GM23338 (cell line): ENCODE measurements at regions not wholly inside any gene's neighbourhood (a gene's known extent, or its start where the extent isn't known, plus 50 kb on each side); places are given as distances from the start of the nearest gene placed in this dataset.

Experiments
- ATAC-seq: fragments of 200-7000 bp; cut with Tn5 transposase; 3 replicates; pipeline ENCODE4 v1.9.1; 2020
- DNase-seq: peaks from one replicate; pipeline ENCODE4 v3.0.0-alpha.2; 2015; ENCODE audit warnings: low spot score
- H2AFZ ChIP-seq: fragments of 200-600 bp; sonication (generic); 2 replicates; pipeline ENCODE4 v1.8.0; 2016; ENCODE audit warnings: antibody characterized with exemption, mild to moderate bottlenecking, moderate library complexity
- H3F3A ChIP-seq: fragments of 200-600 bp; sonication (generic); replicated peaks from 2 replicates; pipeline ENCODE4 v1.8.0; 2017; ENCODE audit warnings: antibody characterized with exemption, mixed run types, low read depth
- H3K27ac ChIP-seq: fragments of 200-600 bp; sonication (generic); 2 replicates; pipeline ENCODE4 v1.6.1; 2016; ENCODE audit warnings: low read depth
- H3K27me3 ChIP-seq: fragments of 200-600 bp; sonication (generic); 2 replicates; pipeline ENCODE4 v1.8.0; 2016; ENCODE audit warnings: mild to moderate bottlenecking, mixed run types, moderate library complexity; ENCODE audit not compliant: insufficient read depth
- H3K36me3 ChIP-seq: fragments of 200-600 bp; sonication (generic); 2 replicates; pipeline ENCODE4 v1.8.0; 2016; ENCODE audit warnings: mild to moderate bottlenecking; ENCODE audit not compliant: insufficient read depth
- H3K4me1 ChIP-seq: fragments of 200-600 bp; sonication (generic); 2 replicates; pipeline ENCODE4 v1.8.0; 2016; ENCODE audit warnings: mild to moderate bottlenecking, moderate library complexity; ENCODE audit not compliant: insufficient read depth
- H3K4me2 ChIP-seq: fragments of 200-600 bp; sonication (generic); 2 replicates; pipeline ENCODE4 v1.7.1; 2017; ENCODE audit warnings: mixed run types
- H3K4me3 ChIP-seq: fragments of 200-600 bp; sonication (generic); 2 replicates; pipeline ENCODE4 v1.6.1; 2016; ENCODE audit warnings: mixed run types
- H3K79me2 ChIP-seq: fragments of 200-600 bp; sonication (generic); replicated peaks from 2 replicates; pipeline ENCODE4 v1.8.0; 2017; ENCODE audit warnings: mild to moderate bottlenecking; ENCODE audit not compliant: insufficient read depth
- H3K9me2 ChIP-seq: fragments of 200-600 bp; sonication (generic); 2 replicates; pipeline ENCODE4 v1.8.0; 2017; ENCODE audit not compliant: insufficient read depth
- H4K20me1 ChIP-seq: fragments of 200-600 bp; sonication (generic); replicated peaks from 2 replicates; pipeline ENCODE4 v1.8.0; 2017; ENCODE audit warnings: mild to moderate bottlenecking; ENCODE audit not compliant: insufficient read depth
- H3K27ac Mint-ChIP-seq: 2 replicates; pipeline ENCODE4 v1.8.0; 2020; ENCODE audit warnings: inconsistent platforms, mild to moderate bottlenecking, moderate library complexity, mixed read lengths
- H3K27me3 Mint-ChIP-seq: 3 replicates; pipeline ENCODE4 v1.8.0; 2022; ENCODE audit warnings: low read depth, mild to moderate bottlenecking, moderate library complexity, mixed read lengths, inconsistent platforms; ENCODE audit not compliant: insufficient read depth, poor library complexity
- H3K36me3 Mint-ChIP-seq: 3 replicates; pipeline ENCODE4 v1.8.0; 2021; ENCODE audit warnings: low read depth, mild to moderate bottlenecking, inconsistent platforms, moderate library complexity, mixed read lengths
- H3K4me1 Mint-ChIP-seq: 3 replicates; pipeline ENCODE4 v1.8.0; 2020; ENCODE audit warnings: mild to moderate bottlenecking, inconsistent platforms, mixed read lengths
- H3K4me3 Mint-ChIP-seq: 3 replicates; pipeline ENCODE4 v1.8.0; 2021; ENCODE audit warnings: moderate library complexity, mild to moderate bottlenecking, inconsistent platforms, mixed read lengths
- H3K9me3 Mint-ChIP-seq: 3 replicates; pipeline ENCODE4 v1.8.0; 2020; ENCODE audit warnings: moderate library complexity, mild to moderate bottlenecking, inconsistent platforms, mixed read lengths
- CREB1 ChIP-seq: fragments of 250-450 bp; sonication (Bioruptor Pico); IDR thresholded peaks from 2 replicates; pipeline ENCODE4 v1.5.0; 2020; ENCODE audit warnings: low read depth, mild to moderate bottlenecking, moderate library complexity
- CTCF ChIP-seq, 2 experiments: fragments of 200-600 bp in 1 of 2; sonication (generic) in 1 of 2; conservative IDR thresholded peaks; 2 replicates each; pipeline versions ENCODE4 v1.5.1 to v1.6.1; 2016 to 2017; ENCODE audit warnings: antibody characterized with exemption in 2 of 2, low read depth in 2 of 2, mild to moderate bottlenecking in 2 of 2, moderate library complexity in 1 of 2
- ETS1 ChIP-seq: IDR thresholded peaks from 2 replicates; pipeline ENCODE4 v1.6.1; 2016; ENCODE audit warnings: antibody characterized with exemption
- EZH2 ChIP-seq: fragments of 200-600 bp; sonication (generic); IDR thresholded peaks from one replicate; pipeline ENCODE4 v1.8.0; 2017; ENCODE audit warnings: antibody characterized with exemption, mild to moderate bottlenecking, low read depth; ENCODE audit not compliant: unreplicated experiment
- EZH2phosphoT487 ChIP-seq: fragments of 200-600 bp; sonication (generic); IDR thresholded peaks from one replicate; pipeline ENCODE4 v1.8.1; 2018; ENCODE audit warnings: antibody characterized with exemption; ENCODE audit not compliant: unreplicated experiment
- JUNB ChIP-seq: IDR thresholded peaks from one replicate; pipeline ENCODE4 v1.6.1; 2016; ENCODE audit warnings: antibody characterized with exemption; ENCODE audit not compliant: unreplicated experiment
- NANOG ChIP-seq: IDR thresholded peaks from 2 replicates; pipeline ENCODE4 v1.6.1; 2016; ENCODE audit warnings: antibody characterized with exemption, borderline replicate concordance
- POLR2AphosphoS5 ChIP-seq: IDR thresholded peaks from 2 replicates; pipeline ENCODE4 v1.6.1; 2016; ENCODE audit warnings: antibody characterized with exemption, low read depth
- REST ChIP-seq: IDR thresholded peaks from one replicate; pipeline ENCODE4 v1.6.1; 2018; ENCODE audit warnings: antibody characterized with exemption; ENCODE audit not compliant: unreplicated experiment
- STAT1 ChIP-seq: IDR thresholded peaks from one replicate; pipeline ENCODE4 v1.6.1; 2016; ENCODE audit warnings: antibody characterized with exemption; ENCODE audit not compliant: unreplicated experiment
- ZNF114 ChIP-seq: fragments of 250-450 bp; sonication (Bioruptor Pico); IDR thresholded peaks from 2 replicates; pipeline ENCODE4 v1.5.0; 2020; ENCODE audit warnings: mild to moderate bottlenecking, moderate library complexity
- ZNF331 ChIP-seq: fragments of 250-450 bp; sonication (Bioruptor Pico); IDR thresholded peaks from 2 replicates; pipeline ENCODE4 v1.5.0; 2020; ENCODE audit warnings: low read depth, mild to moderate bottlenecking, moderate library complexity
- ZNF462 ChIP-seq: fragments of 250-450 bp; sonication (Bioruptor Pico); IDR thresholded peaks from 2 replicates; pipeline ENCODE4 v1.5.0; 2020; ENCODE audit warnings: mild to moderate bottlenecking, moderate library complexity

- DNase-seq = no peak
- H3K4me3 Mint-ChIP-seq = no peak overlapping the region; the same call in 2 of the 3 replicates
Measured at GRCh38 chr1:39148942-39149341, 55.6 kb upstream of the MACF1 start.

More at GRCh38 chr1:39148942-39149341, 55.6 kb upstream of the MACF1 start:
- no peaks in the 10 kb centered on the region for H3K9me3 Mint-ChIP-seq
- peak overlapping the region; percentile 64 for H3K27ac ChIP-seq
- peaks cover 100% of the 10 kb centered on the region for H3K79me2 ChIP-seq
- H3K4me1 Mint-ChIP-seq = peaks cover 68% of the 10 kb centered on the region
- H3K4me2 ChIP-seq = no peak overlapping the region
- TF ChIP-seq ETS1 = no peak
- no peak for TF ChIP-seq EZH2
- TF ChIP-seq EZH2phosphoT487 = no peak
- no peak for TF ChIP-seq ZNF331 (CRISPR knock-in tag)
- no peak for TF ChIP-seq POLR2AphosphoS5
- TF ChIP-seq REST = no peak
- no peak for TF ChIP-seq ZNF462 (CRISPR knock-in tag)
- TF ChIP-seq CREB1 (CRISPR knock-in tag) = no peak
- no peak for TF ChIP-seq NANOG
- TF ChIP-seq STAT1 = no peak
- no peak for TF ChIP-seq ZNF114 (CRISPR knock-in tag)
- TF ChIP-seq JUNB = no peak
- no peak for TF ChIP-seq CTCF (conservative IDR thresholded peaks at IDR 0.05; ENCODE audit: low read depth in 2 of 2)
- H3K4me3 ChIP-seq = no peak overlapping the region
- peak; percentile 15; the same call in 1 of the 3 replicates for ATAC-seq
- no peaks in the 10 kb centered on the region for H4K20me1 ChIP-seq
- no peaks in the 10 kb centered on the region for H3K36me3 ChIP-seq
- no peaks in the 10 kb centered on the region for H3K27me3 ChIP-seq
- H3K4me1 ChIP-seq = peaks cover 65% of the 10 kb centered on the region
- no peak overlapping the region for H2AFZ ChIP-seq
- H3K27me3 Mint-ChIP-seq = no peaks in the 10 kb centered on the region
- no peaks in the 10 kb centered on the region; the same call in 1 of the 2 replicates for H3F3A ChIP-seq
- H3K9me2 ChIP-seq = no peaks in the 10 kb centered on the region
- H3K36me3 Mint-ChIP-seq = no peaks in the 10 kb centered on the region; the same call in 2 of the 3 replicates
- H3K27ac Mint-ChIP-seq = peak overlapping the region; percentile 33; the same call in 1 of the 2 replicates
